HepG2 (cell line): ENCODE measurements at regions not wholly inside any gene's neighbourhood (a gene's known extent, or its start where the extent isn't known, plus 50 kb on each side); places are given as distances from the start of the nearest gene placed in this dataset.

Source experiments
- ATAC-seq: fragments of 200-7000 bp; cut with Tn5 transposase; 3 replicates; pipeline ENCODE4 v1.9.1; 2020; ENCODE audit warnings: mild to moderate bottlenecking, moderate library complexity
- BruUV-seq: library from RNA; stranded (reverse); fragments of 400-500 nt; replicated peaks from 2 replicates; lab custom pipeline; 2021; lab: Mats Ljungman, UMichigan
- CTCF ChIA-PET: fragments of 300-600 bp; formaldehyde crosslinking; extraction: SDS; loops from one replicate; lab custom pipeline; 2021; ENCODE audit warnings: low total read pairs, inconsistent platforms, low intra/inter-chr PET ratio; lab: Yijun Ruan, JAX
- POLR2A ChIA-PET: fragments of 350-600 bp; sonication (Branson Sonifier 250); formaldehyde crosslinking; loops from one replicate; lab custom pipeline; 2020; ENCODE audit warnings: antibody characterized with exemption, inconsistent platforms; lab: Yijun Ruan, JAX
- DNase-seq: peaks from one replicate; pipeline ENCODE4 v3.0.0-alpha.2; 2015; ENCODE audit warnings: low spot score
- FAIRE-seq: peaks from 3 replicates; lab custom pipeline; 2011; peaks lifted over from hg19 to GRCh38; lab: Jason Lieb, UNC
- H2AFZ ChIP-seq: one replicate; pipeline ENCODE4 v1.6.1; 2011; ENCODE audit warnings: low read length, inconsistent platforms
- H3K27ac ChIP-seq: fragments of 300-600 bp; 3 replicates; pipeline ENCODE4 v1.8.0; 2011; ENCODE audit warnings: mixed run types, mild to moderate bottlenecking, mixed read lengths, low read length, inconsistent platforms; ENCODE audit not compliant: insufficient read depth; ENCODE audit errors: extremely low read length
- H3K27me3 ChIP-seq, 2 experiments: fragments of 200-600 bp in 1 of 2; 2 replicates in 1 of 2; 3 replicates in 1 of 2; pipeline versions ENCODE4 v1.6.0 to v1.8.0; 2011; ENCODE audit warnings: low read length in 2 of 2, mild to moderate bottlenecking in 2 of 2, moderate library complexity in 2 of 2, inconsistent platforms in 1 of 2; ENCODE audit not compliant: insufficient read depth in 2 of 2, control insufficient read depth in 1 of 2
- H3K36me3 ChIP-seq, 2 experiments: fragments of 200-600 bp in 1 of 2; replicated peaks in 1 of 2; 2 replicates in 1 of 2; 3 replicates in 1 of 2; pipeline versions ENCODE4 v1.5.1 to v1.8.0; 2011; ENCODE audit warnings: low read length in 2 of 2, inconsistent platforms in 1 of 2; ENCODE audit not compliant: insufficient read depth in 2 of 2, control insufficient read depth in 1 of 2
- H3K4me1 ChIP-seq: 2 replicates; pipeline ENCODE4 v1.5.1; 2012; ENCODE audit warnings: low read length, inconsistent platforms; ENCODE audit not compliant: insufficient read depth
- H3K4me2 ChIP-seq: 2 replicates; pipeline ENCODE4 v1.6.0; 2011; ENCODE audit warnings: low read depth, low read length, inconsistent platforms
- H3K4me3 ChIP-seq, 3 experiments: fragments of 200-600 bp in 1 of 3; sonication (generic), shearing (Covaris generic) in 1 of 3; replicated peaks in 1 of 3; 2 replicates each; pipeline ENCODE4 v1.5.1; 2011 to 2016; ENCODE audit warnings: low read length in 3 of 3, inconsistent platforms in 2 of 3, low read depth in 2 of 3, mild to moderate bottlenecking in 2 of 3, control low read depth in 1 of 3, mixed read lengths in 1 of 3; ENCODE audit not compliant: insufficient read depth in 1 of 3
- H3K79me2 ChIP-seq: one replicate; pipeline ENCODE4 v1.6.1; 2011; ENCODE audit warnings: low read length, inconsistent platforms; ENCODE audit not compliant: insufficient read depth
- H3K9ac ChIP-seq: 2 replicates; pipeline ENCODE4 v1.6.0; 2011; ENCODE audit warnings: mild to moderate bottlenecking, low read depth, low read length, inconsistent platforms; ENCODE audit not compliant: insufficient read depth
- H3K9me3 ChIP-seq: 2 replicates; pipeline ENCODE4 v1.5.1; 2012; ENCODE audit warnings: mild to moderate bottlenecking, low read length
- H4K20me1 ChIP-seq: 2 replicates; pipeline ENCODE4 v1.6.0; 2011; ENCODE audit warnings: inconsistent platforms, mild to moderate bottlenecking, low read length, moderate library complexity; ENCODE audit not compliant: insufficient read depth
- ARID3A ChIP-seq: IDR thresholded peaks from 2 replicates; pipeline ENCODE4 v1.6.1; 2012; ENCODE audit warnings: low read depth, low read length, improper control_type of control experiment
- FOXO4 ChIP-seq: sonication (generic); formaldehyde crosslinking; conservative IDR thresholded peaks from 2 replicates; pipeline ENCODE4 v1.8.1; 2023; ENCODE audit warnings: missing genetic modification reagents
- NCOA1 ChIP-seq: sonication (generic); formaldehyde crosslinking; IDR thresholded peaks from 2 replicates; pipeline ENCODE4 v1.9.0; 2021; ENCODE audit warnings: missing genetic modification reagents
- TEF ChIP-seq: sonication (generic); formaldehyde crosslinking; IDR thresholded peaks from 2 replicates; pipeline ENCODE4 v1.5.0; 2020; ENCODE audit warnings: missing genetic modification reagents
- WGBS: methylation state at CpG from one replicate; pipeline ENCODE4 v1.1.6; 2017; ENCODE audit warnings: low lambda C conversion rate; 5-methylcytosine and 5-hydroxymethylcytosine counted together
- in situ Hi-C: cut with HindIII; loops from 2 replicates; pipeline ENCODE4 v1.10.0; 2017; ENCODE audit warnings: low pct_unique_long_range_greater_than_20kb; ENCODE audit not compliant: extremely low pct_ligation_motif_present
- intact Hi-C: fragments of 100-400 bp; cut with micrococcal nuclease; formaldehyde crosslinking; loops from one replicate; pipeline ENCODE4 v1.10.0; 2022; ENCODE audit not compliant: unreplicated experiment

GRCh38 chr13:105914291-105915036 lies 621.0 kb downstream of the EFNB2 start:
- H2AFZ ChIP-seq, result no peak overlapping the region
- ATAC-seq (no peak), FAIRE-seq (no peak), DNase-seq (no peak)
- no peaks in the 10 kb centered on the region for H3K79me2 ChIP-seq
- no TSS peak for BruUV-seq
- H3K4me2 ChIP-seq, result no peak overlapping the region
- H3K4me3 ChIP-seq, result no peak overlapping the region
- no peak overlapping the region for H3K27ac ChIP-seq
- no peaks in the 10 kb centered on the region; a peak in 1 of 5 replicates for H3K27me3 ChIP-seq
- in situ Hi-C loops (no loop called here), intact Hi-C loops (no loop called here)
- no peaks in the 10 kb centered on the region for H3K4me1 ChIP-seq
- ChIA-PET CTCF (no interaction called here), POLR2A (no interaction called here)
- no peaks in the 10 kb centered on the region for H4K20me1 ChIP-seq
- TF ChIP-seq ARID3A (no peak), NCOA1 (CRISPR knock-in tag) (no peak), TEF (CRISPR knock-in tag) (no peak), FOXO4 (CRISPR knock-in tag) (no peak)
- no peaks in the 10 kb centered on the region; the same call in 1 of the 2 replicates for H3K9me3 ChIP-seq
- 4% methylated on average over 4 of the region's 4 CpGs for WGBS
- H3K36me3 ChIP-seq, result no peaks in the 10 kb centered on the region
- H3K9ac ChIP-seq, result no peak overlapping the region
